ENCODE measurements at regions not wholly inside any gene's neighbourhood (a gene's known extent, or its start where the extent isn't known, plus 50 kb on each side); places are given as distances from the start of the nearest gene placed in this dataset.
"Not testable (repeated sequence)": the region's sequence is repeated elsewhere in the genome, so short reads cannot be mapped to it uniquely, and the experiment has no call there.

- Histone ChIP-seq H3K36me3 (replicated peaks; ENCODE audit: low read depth, low read length) (no peaks in the 10 kb centered on the region), H3K9me3 (ENCODE audit: insufficient read depth, low read length) (no peaks in the 10 kb centered on the region), H3K9ac (ENCODE audit: low read length) (no peak overlapping the region), H3K27ac (ENCODE audit: low read length) (no peak overlapping the region), H3K27me3 (ENCODE audit: low read depth, low read length) (no peaks in the 10 kb centered on the region), H4K20me1 (ENCODE audit: insufficient read depth, low read length) (no peaks in the 10 kb centered on the region), H2AFZ (ENCODE audit: low read depth, low read length) (no peak overlapping the region), H3K4me1 (ENCODE audit: low read length) (no peaks in the 10 kb centered on the region), H3K4me2 (ENCODE audit: low read length) (no peak overlapping the region), H3K79me2 (ENCODE audit: low read length) (no peaks in the 10 kb centered on the region), H3K4me3 (ENCODE audit: low read length) (no peak overlapping the region)
- TF ChIP-seq CTCF (IDR thresholded peaks at IDR 0.05; ENCODE audit: low read depth, low read length) (no peak), EZH2phosphoT487 (IDR thresholded peaks at IDR 0.05; ENCODE audit: low read depth) (no peak)
Measured at GRCh38 chrX:19245711-19246269, 97.9 kb upstream of the PDHA1 start.

GRCh38 chrX:19256986-19257385, 86.7 kb upstream of the PDHA1 start:
- no peaks in the 10 kb centered on the region for H4K20me1 ChIP-seq (ENCODE audit: insufficient read depth, low read length)
- no peak overlapping the region for H3K4me2 ChIP-seq (ENCODE audit: low read length)
- no peaks in the 10 kb centered on the region for H3K27me3 ChIP-seq (ENCODE audit: low read depth, low read length)
- H3K36me3 ChIP-seq (replicated peaks; ENCODE audit: low read depth, low read length) = no peaks in the 10 kb centered on the region
- H3K9me3 ChIP-seq (ENCODE audit: insufficient read depth, low read length) = no peaks in the 10 kb centered on the region
- no peak overlapping the region for H3K9ac ChIP-seq (ENCODE audit: low read length)
- H2AFZ ChIP-seq (ENCODE audit: low read depth, low read length) = no peak overlapping the region
- TF ChIP-seq CTCF (IDR thresholded peaks at IDR 0.05; ENCODE audit: low read depth, low read length) (no peak), EZH2phosphoT487 (IDR thresholded peaks at IDR 0.05; ENCODE audit: low read depth) (no peak)
- H3K79me2 ChIP-seq (ENCODE audit: low read length) = no peaks in the 10 kb centered on the region
- H3K4me1 ChIP-seq (ENCODE audit: low read length) = no peaks in the 10 kb centered on the region
- no peak overlapping the region for H3K4me3 ChIP-seq (ENCODE audit: low read length)
- no peak overlapping the region for H3K27ac ChIP-seq (ENCODE audit: low read length)

- not testable (repeated sequence) for H3K27me3 ChIP-seq (ENCODE audit: low read depth, low read length); H3K79me2 ChIP-seq (ENCODE audit: low read length); H3K4me1 ChIP-seq (ENCODE audit: low read length); H3K4me3 ChIP-seq (ENCODE audit: low read length); H2AFZ ChIP-seq (ENCODE audit: low read depth, low read length); H3K4me2 ChIP-seq (ENCODE audit: low read length); H3K9ac ChIP-seq (ENCODE audit: low read length); H4K20me1 ChIP-seq (ENCODE audit: insufficient read depth, low read length); H3K36me3 ChIP-seq (replicated peaks; ENCODE audit: low read depth, low read length); H3K27ac ChIP-seq (ENCODE audit: low read length); H3K9me3 ChIP-seq (ENCODE audit: insufficient read depth, low read length)
Measured at GRCh38 chrX:19261026-19261425, 82.7 kb upstream of the PDHA1 start.

- Histone ChIP-seq H3K4me3 (ENCODE audit: low read length) (no peak overlapping the region), H3K27ac (ENCODE audit: low read length) (no peak overlapping the region), H3K4me1 (ENCODE audit: low read length) (no peaks in the 10 kb centered on the region), H3K9me3 (ENCODE audit: insufficient read depth, low read length) (no peaks in the 10 kb centered on the region), H2AFZ (ENCODE audit: low read depth, low read length) (no peak overlapping the region), H3K9ac (ENCODE audit: low read length) (no peak overlapping the region), H3K79me2 (ENCODE audit: low read length) (no peaks in the 10 kb centered on the region), H3K27me3 (ENCODE audit: low read depth, low read length) (no peaks in the 10 kb centered on the region), H3K4me2 (ENCODE audit: low read length) (no peak overlapping the region), H4K20me1 (ENCODE audit: insufficient read depth, low read length) (no peaks in the 10 kb centered on the region), H3K36me3 (replicated peaks; ENCODE audit: low read depth, low read length) (no peaks in the 10 kb centered on the region)
- TF ChIP-seq CTCF (IDR thresholded peaks at IDR 0.05; ENCODE audit: low read depth, low read length) = no peak
Measured at GRCh38 chrX:19270727-19271126, 73.0 kb upstream of the PDHA1 start.

GRCh38 chrX:19272452-19272851, 71.3 kb upstream of the PDHA1 start:
- Histone ChIP-seq H3K4me3 (ENCODE audit: low read length) (no peak overlapping the region), H3K4me1 (ENCODE audit: low read length) (no peaks in the 10 kb centered on the region), H2AFZ (ENCODE audit: low read depth, low read length) (no peak overlapping the region), H3K36me3 (replicated peaks; ENCODE audit: low read depth, low read length) (no peaks in the 10 kb centered on the region), H3K27ac (ENCODE audit: low read length) (no peak overlapping the region), H3K9me3 (ENCODE audit: insufficient read depth, low read length) (no peaks in the 10 kb centered on the region), H3K4me2 (ENCODE audit: low read length) (no peak overlapping the region), H3K27me3 (ENCODE audit: low read depth, low read length) (no peaks in the 10 kb centered on the region), H4K20me1 (ENCODE audit: insufficient read depth, low read length) (no peaks in the 10 kb centered on the region), H3K9ac (ENCODE audit: low read length) (no peak overlapping the region), H3K79me2 (ENCODE audit: low read length) (no peaks in the 10 kb centered on the region)
- TF ChIP-seq CTCF (IDR thresholded peaks at IDR 0.05; ENCODE audit: low read depth, low read length) (no peak), EZH2phosphoT487 (IDR thresholded peaks at IDR 0.05; ENCODE audit: low read depth) (no peak)

Measured in OCI-LY3 (cell line).